CD4-positive, alpha-beta T cell treated with Interleukin-17A for 4 hours (primary cell): ENCODE measurements at regions not wholly inside any gene's neighbourhood (a gene's known extent, or its start where the extent isn't known, plus 50 kb on each side); places are given as distances from the start of the nearest gene placed in this dataset.
"Not testable (repeated sequence)": the region's sequence is repeated elsewhere in the genome, so short reads cannot be mapped to it uniquely, and the experiment has no call there.

Source experiments
- DNase-seq: peaks from one replicate; pipeline ENCODE4 v3.0.0-alpha.2; 2020; ENCODE audit warnings: mixed read lengths

DNA sequence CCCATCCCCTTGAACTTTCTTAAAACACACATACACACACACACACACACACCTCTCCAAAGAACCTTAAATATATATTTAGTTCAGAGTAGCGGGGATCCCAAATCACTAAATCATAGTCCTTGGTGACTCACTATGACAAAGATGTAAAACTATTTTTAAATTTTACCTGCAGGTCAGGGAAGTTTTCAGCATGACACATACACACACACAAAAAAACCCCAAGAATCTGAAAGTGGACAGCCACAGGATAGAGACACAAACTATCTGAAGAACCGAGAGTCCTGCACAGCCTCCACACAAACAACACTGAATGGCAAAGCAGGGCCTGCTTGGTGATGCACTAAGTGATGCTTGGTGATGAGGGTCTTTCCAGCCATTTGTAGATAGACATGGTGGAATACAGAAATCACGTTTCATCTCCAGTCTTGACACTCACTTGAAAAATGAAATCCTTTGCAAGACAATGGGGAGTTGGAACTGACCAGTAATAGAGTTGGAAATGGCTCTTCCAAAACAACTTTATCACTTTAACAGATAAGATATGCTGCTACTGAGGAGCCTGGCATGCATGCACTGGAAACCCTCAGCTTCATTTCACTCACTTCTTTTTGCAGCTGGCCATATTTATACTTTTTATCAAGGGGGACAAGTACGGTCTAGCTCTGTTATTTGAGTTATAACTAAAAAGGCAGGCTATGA, 307.3 kb downstream of the RAPGEF2 start:
- no peak for DNase-seq

DNA sequence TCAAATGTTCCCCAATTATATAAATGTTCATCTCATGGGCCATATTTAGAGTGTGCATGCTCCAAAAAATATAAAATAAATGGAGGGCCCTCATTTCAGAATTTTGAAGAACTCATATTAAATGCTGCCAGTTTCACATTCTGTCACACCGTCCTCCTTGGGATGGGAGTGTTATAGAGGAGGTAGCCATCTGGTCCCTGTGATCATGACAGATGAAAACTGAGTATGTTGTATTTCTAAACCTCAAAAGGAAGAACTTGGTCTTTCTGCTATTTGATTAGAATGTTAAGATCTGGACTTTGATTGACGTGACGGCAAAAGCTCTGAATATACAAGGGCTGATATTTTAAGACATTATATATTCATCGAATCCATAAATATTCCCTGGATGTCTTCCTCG, 308.0 kb downstream of the RAPGEF2 start:
- DNase-seq, result no peak

GRCh38 chr4:159413306-159413943, 310.5 kb downstream of the RAPGEF2 start:
- DNase-seq, result no peak

GRCh38 chr4:159414305-159414704, 311.4 kb downstream of the RAPGEF2 start:
- no peak for DNase-seq

DNA sequence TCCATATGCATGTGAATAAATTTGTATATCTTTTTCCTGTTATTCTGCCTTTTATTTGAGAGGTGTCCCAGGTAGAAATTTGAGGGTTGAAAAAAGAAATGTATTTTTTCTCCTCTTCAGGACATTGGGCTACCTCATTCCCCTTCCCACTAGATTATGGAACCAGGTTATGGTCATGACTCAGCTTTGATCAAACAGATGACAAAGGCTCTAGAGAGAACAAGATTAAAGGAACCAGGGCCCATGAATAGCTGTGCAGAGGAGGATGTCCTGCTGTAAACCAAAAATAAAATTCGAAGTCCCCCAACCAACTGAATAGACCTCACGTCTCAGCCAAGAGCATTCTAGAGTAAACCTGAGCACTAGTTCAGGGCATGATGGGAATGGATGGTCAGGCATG, 313.2 kb downstream of the RAPGEF2 start:
- no peak for DNase-seq

DNA sequence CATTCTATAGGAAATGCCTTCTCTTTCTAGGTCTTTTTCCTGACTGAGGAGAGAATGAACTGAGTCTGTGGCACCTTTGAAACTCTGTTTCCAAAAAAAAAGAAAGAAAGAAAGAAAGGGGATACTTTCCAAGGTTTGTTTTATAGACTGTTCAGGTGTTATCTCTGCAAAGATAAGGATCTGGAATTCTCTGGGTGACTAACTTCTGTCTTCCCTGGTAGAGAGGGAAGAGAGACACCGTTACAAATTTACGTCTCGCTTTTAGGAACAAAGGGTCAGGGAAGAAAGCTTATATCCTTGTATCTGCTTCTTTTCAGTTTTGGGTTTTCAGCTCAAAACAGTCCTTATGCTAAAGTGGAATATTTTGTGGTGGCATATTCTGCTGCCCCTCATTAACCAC, 314.1 kb downstream of the RAPGEF2 start:
- no peak for DNase-seq

DNA sequence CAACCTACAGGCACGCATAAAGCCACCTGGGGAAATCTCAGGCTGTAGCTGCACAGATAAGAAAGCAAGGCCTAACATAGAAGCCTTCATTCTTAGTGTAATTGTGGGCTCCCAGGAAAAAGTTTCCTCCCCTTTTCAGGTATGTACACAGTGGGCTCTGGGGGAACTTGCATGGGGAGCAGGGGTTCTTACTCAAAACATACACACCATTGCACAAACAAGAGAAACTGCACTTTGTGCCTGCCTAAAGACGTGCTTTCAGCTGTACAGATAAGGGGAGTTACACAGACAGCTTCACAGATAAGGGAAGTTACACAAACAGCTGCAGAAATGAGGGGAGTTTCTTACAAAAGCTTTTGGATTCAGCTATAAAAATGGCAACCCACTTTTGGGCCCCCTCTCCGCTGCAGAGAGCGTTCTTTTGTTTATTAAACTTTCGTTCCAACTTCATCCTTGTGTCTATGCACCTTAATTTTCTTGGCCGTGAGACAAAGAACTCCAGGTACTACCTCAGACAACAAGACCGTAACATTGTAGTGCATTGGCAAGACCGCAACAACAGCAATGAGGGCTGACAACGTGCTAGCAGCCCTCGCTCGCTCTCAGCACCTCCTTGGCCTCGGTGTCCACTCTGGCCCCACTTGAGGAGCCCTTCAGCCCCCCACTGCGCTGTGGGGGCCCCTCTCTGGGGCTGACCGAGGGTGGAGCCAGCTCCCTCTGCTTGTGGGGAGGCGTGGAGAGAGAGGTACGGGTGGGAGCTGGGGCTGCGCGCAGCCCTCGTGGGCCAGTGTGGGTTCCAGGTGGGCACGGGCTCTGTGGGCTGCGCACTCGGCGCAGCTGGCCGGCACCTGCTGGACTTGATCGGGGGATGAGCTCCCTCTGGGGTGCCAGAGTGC, 317.5 kb downstream of the RAPGEF2 start:
- no peak for DNase-seq

GRCh38 chr4:159421058-159421419, 318.2 kb downstream of the RAPGEF2 start:
- DNase-seq, result not testable (repeated sequence)

- DNase-seq, result no peak
Observed at GRCh38 chr4:159422019-159422418, 319.1 kb downstream of the RAPGEF2 start.

DNA sequence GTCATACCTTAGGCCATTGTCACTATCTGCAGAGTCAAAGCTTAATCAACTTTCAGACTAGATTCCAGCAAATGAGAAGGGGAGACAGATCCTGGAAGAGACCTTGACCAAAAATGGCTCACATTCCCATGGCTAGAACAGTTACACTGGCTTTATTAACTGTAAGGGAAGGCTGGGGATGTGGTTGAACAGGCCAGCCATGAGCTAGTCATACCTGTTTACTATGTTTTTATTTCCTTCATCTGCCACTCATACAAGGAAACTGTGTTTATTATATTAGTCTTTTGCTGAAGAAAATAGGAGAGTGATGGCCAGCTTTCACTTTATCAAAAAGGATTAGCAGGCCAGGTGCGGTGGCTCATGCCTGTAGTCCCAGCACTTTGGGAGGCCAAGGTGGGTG, 319.7 kb downstream of the RAPGEF2 start:
- no peak for DNase-seq

GRCh38 chr4:159425737-159426305, 322.9 kb downstream of the RAPGEF2 start:
- no peak for DNase-seq

GRCh38 chr4:159428293-159428692, 325.4 kb downstream of the RAPGEF2 start:
- DNase-seq, result no peak

DNA sequence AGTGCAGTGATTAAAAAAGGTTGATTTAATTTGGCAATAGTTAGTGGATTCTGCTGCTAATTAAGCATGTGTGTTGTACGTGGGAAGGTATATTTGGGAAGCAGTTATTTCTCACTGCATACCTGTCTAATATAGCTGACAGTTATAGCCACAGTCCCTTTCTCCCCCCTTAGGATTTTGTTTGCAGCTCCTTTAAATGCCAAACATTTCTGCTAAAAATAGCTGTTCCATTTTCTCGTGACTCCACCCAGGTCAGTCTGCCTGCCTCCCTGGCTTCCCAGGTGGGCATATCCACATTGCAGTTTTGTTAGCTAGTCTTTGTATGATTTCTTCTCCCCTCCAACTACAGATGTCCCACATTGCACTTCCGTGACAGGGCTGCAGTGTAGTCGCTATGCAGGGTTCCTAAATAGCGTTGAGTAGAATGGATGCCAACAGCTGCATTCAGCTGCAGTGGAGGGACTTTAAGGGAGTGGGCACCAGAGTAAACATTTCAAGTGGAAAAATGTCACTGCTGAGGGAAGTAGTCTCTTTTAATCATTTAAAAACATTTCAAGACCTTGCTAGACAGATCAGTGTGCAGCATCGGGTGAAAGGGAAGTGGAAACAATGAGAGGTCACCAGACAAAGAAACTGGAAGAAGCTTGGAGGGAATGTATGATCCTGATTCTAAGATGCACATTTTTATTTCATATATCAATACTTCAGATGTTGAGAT, 326.3 kb downstream of the RAPGEF2 start:
- no peak for DNase-seq

GRCh38 chr4:159429693-159430035, 326.8 kb downstream of the RAPGEF2 start:
- no peak for DNase-seq

DNA sequence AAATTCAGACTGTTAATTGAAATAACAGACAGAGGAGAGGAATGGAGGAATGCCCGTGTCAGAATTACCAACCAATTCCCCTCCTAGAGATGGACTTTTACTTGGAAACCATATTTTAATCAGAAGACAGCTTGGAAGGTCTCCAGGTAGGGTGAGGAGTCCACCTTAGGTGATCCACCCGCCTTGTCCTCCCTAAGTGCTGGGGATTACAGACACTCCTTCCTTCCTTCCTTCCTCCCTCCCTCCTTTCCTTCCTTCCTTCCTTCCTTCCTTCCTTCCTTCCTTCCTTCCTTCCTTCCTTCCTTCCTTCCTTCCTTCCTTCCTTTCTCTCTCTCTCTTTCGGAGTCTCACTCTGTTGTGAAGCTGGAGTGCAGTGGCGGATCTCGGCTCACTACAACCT, 328.0 kb downstream of the RAPGEF2 start:
- DNase-seq, result no peak

DNA sequence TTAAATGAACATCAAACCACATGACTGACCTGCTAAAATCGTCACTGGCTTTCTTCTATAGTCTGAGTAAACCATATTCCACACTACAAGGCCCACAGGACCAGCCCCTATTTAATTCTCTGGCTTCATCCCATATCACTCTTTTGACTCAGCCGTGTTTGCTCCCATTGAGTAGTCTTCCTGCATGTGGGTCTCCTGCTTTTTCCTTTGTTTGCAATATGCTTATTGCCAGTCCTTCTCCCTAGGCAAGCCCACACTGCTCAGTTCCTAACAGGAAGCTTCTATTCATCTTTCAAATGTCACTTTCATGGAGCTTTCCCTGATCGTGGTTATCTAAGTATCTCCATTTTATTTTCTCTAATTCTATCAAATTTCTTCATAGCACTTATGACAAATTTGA, 329.6 kb downstream of the RAPGEF2 start:
- no peak for DNase-seq

GRCh38 chr4:159433337-159433736, 330.5 kb downstream of the RAPGEF2 start:
- no peak for DNase-seq

GRCh38 chr4:159434114-159434870, 331.4 kb downstream of the RAPGEF2 start:
- no peak for DNase-seq

- DNase-seq, result no peak
Observed at GRCh38 chr4:159434871-159435241, 332.0 kb downstream of the RAPGEF2 start.

GRCh38 chr4:159435561-159436023, 332.7 kb downstream of the RAPGEF2 start:
- no peak for DNase-seq

DNA sequence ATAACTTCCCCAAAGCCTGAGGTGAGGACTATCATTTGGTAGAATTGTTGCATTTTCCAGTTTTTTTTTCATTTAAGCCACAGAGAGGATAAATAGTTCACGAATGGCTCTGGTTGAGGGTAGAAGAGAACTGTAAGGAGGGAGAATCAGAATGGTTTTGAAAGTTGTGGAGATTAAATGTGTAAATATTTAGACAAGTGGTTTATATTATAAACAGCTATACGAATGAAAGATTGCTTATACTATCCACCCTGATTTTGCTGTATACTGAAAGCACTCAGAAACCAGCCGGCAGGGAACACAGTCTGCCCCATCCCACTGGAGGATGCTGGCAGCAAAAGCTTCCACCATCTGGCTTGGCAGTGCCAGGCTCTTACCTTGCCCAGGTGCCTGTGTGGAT, 341.1 kb downstream of the RAPGEF2 start:
- no peak for DNase-seq

DNA sequence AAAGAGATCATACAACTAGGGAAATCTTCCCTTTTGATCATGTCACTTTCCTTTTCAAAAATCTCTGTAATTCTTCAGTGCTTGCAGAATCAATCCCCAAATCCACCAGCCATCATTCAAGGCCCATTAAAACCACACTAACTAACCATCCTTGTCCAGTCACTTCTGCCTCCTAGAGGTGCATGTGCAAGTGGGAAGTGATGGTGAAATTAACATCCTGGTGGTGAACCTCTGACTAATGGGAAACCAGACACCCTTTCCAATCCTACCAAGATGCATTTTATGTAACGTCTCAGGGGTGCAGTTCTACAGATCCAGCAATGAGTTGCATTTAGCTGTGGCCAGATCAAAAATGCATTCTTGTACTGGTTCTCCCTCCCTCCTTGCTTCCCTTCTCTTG, 341.8 kb downstream of the RAPGEF2 start:
- DNase-seq, result no peak
